Ammon's horn (tissue), 1 donor: ENCODE measurements at regions not wholly inside any gene's neighbourhood (a gene's known extent, or its start where the extent isn't known, plus 50 kb on each side); places are given as distances from the start of the nearest gene placed in this dataset.

Experiments used
- DNase-seq: peaks from one replicate; pipeline ENCODE4 v3.0.0-alpha.2; 2016; ENCODE audit warnings: low spot score

GRCh38 chr14:53807542-53807941, 149.1 kb downstream of the BMP4 start:
- no peak for DNase-seq

GRCh38 chr14:53807108-53807507, 149.5 kb downstream of the BMP4 start:
- DNase-seq: no peak

GRCh38 chr14:53796734-53797133, 159.9 kb downstream of the BMP4 start:
- DNase-seq: no peak

GRCh38 chr14:53793790-53794505, 162.7 kb downstream of the BMP4 start:
- peak; percentile 76 for DNase-seq

GRCh38 chr14:53792909-53793308, 163.7 kb downstream of the BMP4 start:
- no peak for DNase-seq

GRCh38 chr14:53790731-53791500, 165.7 kb downstream of the BMP4 start:
- DNase-seq: no peak

GRCh38 chr14:53788566-53788965, 168.1 kb downstream of the BMP4 start:
- DNase-seq: no peak

GRCh38 chr14:53786045-53786444, 170.6 kb downstream of the BMP4 start:
- no peak for DNase-seq

- no peak for DNase-seq
Observed at GRCh38 chr14:53784688-53785087, 171.9 kb downstream of the BMP4 start.

GRCh38 chr14:53783256-53783655, 173.4 kb downstream of the BMP4 start:
- no peak for DNase-seq

GRCh38 chr14:53780051-53780555, 176.5 kb downstream of the BMP4 start:
- no peak for DNase-seq

GRCh38 chr14:53779301-53779700, 177.3 kb downstream of the BMP4 start:
- no peak for DNase-seq

- no peak for DNase-seq
Observed at GRCh38 chr14:53778263-53778662, 178.4 kb downstream of the BMP4 start.

GRCh38 chr14:53772936-53773335, 183.7 kb downstream of the BMP4 start:
- no peak for DNase-seq

GRCh38 chr14:53767566-53767965, 189.1 kb downstream of the BMP4 start:
- DNase-seq: no peak

- DNase-seq: no peak
Observed at GRCh38 chr14:53766601-53767000, 190.0 kb downstream of the BMP4 start.

- no peak for DNase-seq
Observed at GRCh38 chr14:53766106-53766505, 190.5 kb downstream of the BMP4 start.

- no peak for DNase-seq
Observed at GRCh38 chr14:53764846-53765245, 191.8 kb downstream of the BMP4 start.

GRCh38 chr14:53758141-53758540, 198.5 kb downstream of the BMP4 start:
- DNase-seq: no peak

GRCh38 chr14:53757732-53758131, 198.9 kb downstream of the BMP4 start:
- DNase-seq: no peak

- DNase-seq: no peak
Observed at GRCh38 chr14:53751650-53752049, 205.0 kb downstream of the BMP4 start.

- DNase-seq: no peak
Observed at GRCh38 chr14:53748691-53749090, 207.9 kb downstream of the BMP4 start.

- DNase-seq: no peak
Observed at GRCh38 chr14:53744857-53745256, 211.8 kb downstream of the BMP4 start.
